ENCODE measurements at regions not wholly inside any gene's neighbourhood (a gene's known extent, or its start where the extent isn't known, plus 50 kb on each side); places are given as distances from the start of the nearest gene placed in this dataset.

GRCh38 chr5:119745976-119746375 lies 116.6 kb downstream of the FAM170A start:
- ChIA-PET CTCF (interaction anchor here (0.6 to 0.7 kb wide), 2 partner anchors 32 to 98 kb away, joined by 3 to 4 read pairs; no protein-coding TSS in a partner anchor), POLR2A (no interaction called here)
- no peak overlapping the region for H3K27ac ChIP-seq (ENCODE audit: extremely low read depth, low read depth, low read length)

GRCh38 chr5:119746984-119747383 lies 117.6 kb downstream of the FAM170A start:
- no peaks in the 10 kb centered on the region for H3K36me3 ChIP-seq (ENCODE audit: control insufficient read depth in 2 of 2, insufficient read depth in 1 of 2, low read length in 2 of 2)
- POLR2A ChIA-PET, result no interaction called here
- no peaks in the 10 kb centered on the region for H3K9me3 ChIP-seq (ENCODE audit: control insufficient read depth, insufficient read depth, low read depth, low read length)
- no peak for TF ChIP-seq KLF17 (tag by site-specific recombination; IDR thresholded peaks at IDR 0.05)
- no peak for TF ChIP-seq ZNF701 (tag by site-specific recombination; IDR thresholded peaks at IDR 0.05)
- TF ChIP-seq ZNF76 (tag by site-specific recombination; IDR thresholded peaks at IDR 0.05; ENCODE audit: borderline replicate concordance, low read depth), result no peak
- TF ChIP-seq ZNF692 (tag by site-specific recombination; IDR thresholded peaks at IDR 0.05), result no peak
- no peak for TF ChIP-seq ZNF600 (tag by site-specific recombination; IDR thresholded peaks at IDR 0.05)
- TF ChIP-seq ZBTB21 (tag by site-specific recombination; IDR thresholded peaks at IDR 0.05), result no peak
- no peak for TF ChIP-seq ZNF239 (tag by site-specific recombination; IDR thresholded peaks at IDR 0.05)
- no peak for TF ChIP-seq ZNF777 (tag by site-specific recombination; IDR thresholded peaks at IDR 0.05; ENCODE audit: borderline replicate concordance)
- no peak for TF ChIP-seq ZNF785 (tag by site-specific recombination; IDR thresholded peaks at IDR 0.05)
- no peak for TF ChIP-seq ZNF23 (tag by site-specific recombination; IDR thresholded peaks at IDR 0.05; ENCODE audit: borderline replicate concordance)
- no peak for TF ChIP-seq ZNF580 (tag by site-specific recombination; IDR thresholded peaks at IDR 0.05)
- no peak for TF ChIP-seq ZBTB26 (tag by site-specific recombination; optimal IDR thresholded peaks at IDR 0.05)
- no peak for TF ChIP-seq ZNF324 (tag by site-specific recombination; IDR thresholded peaks at IDR 0.05)
- no peak for TF ChIP-seq ZBTB11 (tag by site-specific recombination; conservative IDR thresholded peaks at IDR 0.05; ENCODE audit: low read depth)
- no peak overlapping the region for H3K27ac ChIP-seq (ENCODE audit: extremely low read depth, low read depth, low read length)
- CTCF ChIA-PET, result no interaction called here
- H3K4me3 ChIP-seq (ENCODE audit: low read depth, low read length), result no peak overlapping the region
- H3K4me1 ChIP-seq (ENCODE audit: control insufficient read depth, insufficient read depth, low read length), result no peaks in the 10 kb centered on the region

More at GRCh38 chr5:119745976-119746375, 116.6 kb downstream of the FAM170A start:
- no peak overlapping the region for H3K4me3 ChIP-seq (ENCODE audit: low read depth, low read length)
- no peaks in the 10 kb centered on the region for H3K9me3 ChIP-seq (ENCODE audit: control insufficient read depth, insufficient read depth, low read depth, low read length)
- H3K36me3 ChIP-seq (ENCODE audit: control insufficient read depth in 2 of 2, insufficient read depth in 1 of 2, low read length in 2 of 2), result no peaks in the 10 kb centered on the region
- TF ChIP-seq PRDM1 (tag by site-specific recombination; IDR thresholded peaks at IDR 0.05) (no peak), PATZ1 (tag by site-specific recombination; IDR thresholded peaks at IDR 0.05) (no peak), GLIS1 (tag by site-specific recombination; IDR thresholded peaks at IDR 0.05) (no peak)
- no peaks in the 10 kb centered on the region for H3K4me1 ChIP-seq (ENCODE audit: control insufficient read depth, insufficient read depth, low read length)

Measured in HEK293 (cell line).